Kidney (tissue), 13 donors: ENCODE measurements at regions not wholly inside any gene's neighbourhood (a gene's known extent, or its start where the extent isn't known, plus 50 kb on each side); places are given as distances from the start of the nearest gene placed in this dataset.

Source experiments
- DNase-seq, 5 donors: peaks; one replicate each; pipeline ENCODE4 v3.0.0-alpha.2; 2013 to 2020
- FAIRE-seq: peaks from 2 replicates; lab custom pipeline; 2012; peaks lifted over from hg19 to GRCh38; lab: Jason Lieb, UNC
- H3K27ac ChIP-seq, 2 donors: one replicate each; pipeline ENCODE4 v1.7.0; 2013; ENCODE audit warnings: low read depth in 2 of 2, low read length in 2 of 2, inconsistent platforms in 1 of 2
- H3K27me3 ChIP-seq: one replicate; pipeline ENCODE4 v1.7.1; 2013; ENCODE audit warnings: low read length, inconsistent platforms; ENCODE audit not compliant: control insufficient read depth, insufficient read depth
- H3K36me3 ChIP-seq, 3 donors: one replicate each; pipeline versions ENCODE4 v1.7.0 to v1.7.1; 2013; ENCODE audit warnings: low read length in 3 of 3, control low read depth in 1 of 3, inconsistent platforms in 1 of 3; ENCODE audit not compliant: insufficient read depth in 3 of 3, control insufficient read depth in 2 of 3
- H3K4me1 ChIP-seq, 3 donors: one replicate each; pipeline versions ENCODE4 v1.7.0 to v1.7.1; 2013; ENCODE audit warnings: low read length in 3 of 3, inconsistent platforms in 1 of 3, low read depth in 1 of 3; ENCODE audit not compliant: control insufficient read depth in 2 of 3, insufficient read depth in 2 of 3
- H3K4me3 ChIP-seq, 3 donors: one replicate each; pipeline versions ENCODE4 v1.7.0 to v1.8.1; 2013; ENCODE audit warnings: low read length in 3 of 3, control low read depth in 1 of 3, inconsistent platforms in 1 of 3
- H3K9ac ChIP-seq, 3 donors: one replicate each; pipeline versions ENCODE4 v1.7.0 to v1.7.1; 2013; ENCODE audit warnings: low read length in 3 of 3, control low read depth in 1 of 3, inconsistent platforms in 1 of 3
- H3K9me3 ChIP-seq, 3 donors: one replicate each; pipeline versions ENCODE4 v1.7.0 to v1.7.1; 2013; ENCODE audit warnings: low read length in 3 of 3, control low read depth in 1 of 3, inconsistent platforms in 1 of 3; ENCODE audit not compliant: control insufficient read depth in 2 of 3, insufficient read depth in 1 of 3
- CTCF ChIP-seq: IDR thresholded peaks from 3 replicates; pipeline ENCODE4 v1.5.1; 2012; ENCODE audit warnings: mild to moderate bottlenecking, moderate library complexity, borderline replicate concordance; ENCODE audit not compliant: insufficient read depth; ENCODE audit errors: extremely low read depth
- intact Hi-C: fragments of 100-400 bp; cut with DNase I; formaldehyde crosslinking; loops from one replicate; pipeline ENCODE4 v1.11.1; 2022
- donor health status: control.
- donor health status: control.
- donor health status: control.
- donor health status: control.
- donor health status: control.
- donor health status: DM: yes; HTN: yes; CAD: no.
- donor health status: Normal renal cell carcinoma (clear cell type).

- intact Hi-C loops: no loop called here
- H3K27ac ChIP-seq: no peak overlapping the region
- no peak overlapping the region for H3K4me3 ChIP-seq
- H3K27me3 ChIP-seq: no peaks in the 10 kb centered on the region
- no peaks in the 10 kb centered on the region for H3K9me3 ChIP-seq
- H3K9ac ChIP-seq: no peak overlapping the region
- no peak for FAIRE-seq
- no peak for TF ChIP-seq CTCF
- H3K36me3 ChIP-seq: no peaks in the 10 kb centered on the region
- DNase-seq: no peak
- no peaks in the 10 kb centered on the region for H3K4me1 ChIP-seq
These were observed 373.6 kb downstream of the FBXW7 start for GRCh38 chr4:152162331-152162697.

GRCh38 chr4:152161676-152162330, 374.1 kb downstream of the FBXW7 start:
- TF ChIP-seq CTCF: no peak
- no peak for FAIRE-seq
- H3K4me1 ChIP-seq: no peaks in the 10 kb centered on the region
- no peak overlapping the region for H3K4me3 ChIP-seq
- no peaks in the 10 kb centered on the region for H3K36me3 ChIP-seq
- no peak for DNase-seq
- H3K9ac ChIP-seq: no peak overlapping the region
- no peak overlapping the region for H3K27ac ChIP-seq
- H3K9me3 ChIP-seq: no peaks in the 10 kb centered on the region
- H3K27me3 ChIP-seq: no peaks in the 10 kb centered on the region
- intact Hi-C loops: no loop called here

- no peaks in the 10 kb centered on the region for H3K4me1 ChIP-seq
- no peaks in the 10 kb centered on the region for H3K36me3 ChIP-seq
- DNase-seq (no peak), FAIRE-seq (no peak)
- intact Hi-C loops: no loop called here
- H3K4me3 ChIP-seq: no peak overlapping the region
- H3K9me3 ChIP-seq: no peaks in the 10 kb centered on the region
- no peak for TF ChIP-seq CTCF
- no peak overlapping the region for H3K9ac ChIP-seq
- no peaks in the 10 kb centered on the region for H3K27me3 ChIP-seq
- H3K27ac ChIP-seq: no peak overlapping the region
These were observed 375.6 kb downstream of the FBXW7 start for GRCh38 chr4:152160225-152160800.

GRCh38 chr4:152159773-152160172, 376.1 kb downstream of the FBXW7 start:
- no peaks in the 10 kb centered on the region for H3K4me1 ChIP-seq
- no peak overlapping the region for H3K27ac ChIP-seq
- no peaks in the 10 kb centered on the region for H3K36me3 ChIP-seq
- H3K27me3 ChIP-seq: no peaks in the 10 kb centered on the region
- FAIRE-seq (no peak), DNase-seq (no peak)
- intact Hi-C loops: no loop called here
- no peaks in the 10 kb centered on the region for H3K9me3 ChIP-seq
- no peak overlapping the region for H3K4me3 ChIP-seq
- no peak overlapping the region for H3K9ac ChIP-seq
- no peak for TF ChIP-seq CTCF
